MM.1S (cell line): ENCODE measurements at regions not wholly inside any gene's neighbourhood (a gene's known extent, or its start where the extent isn't known, plus 50 kb on each side); places are given as distances from the start of the nearest gene placed in this dataset.

Experiments
- EZH2 ChIP-seq: fragments of 300-600 bp; sonication (generic); optimal IDR thresholded peaks from 2 replicates; pipeline ENCODE3; 2017; ENCODE audit warnings: low read depth, mild to moderate bottlenecking, antibody characterized with exemption, low read length, mixed read lengths
- EZH2phosphoT487 ChIP-seq: fragments of 300-600 bp; sonication (generic); IDR thresholded peaks from 2 replicates; pipeline ENCODE4 v1.6.1; 2018; ENCODE audit warnings: antibody characterized with exemption, low read length
- TF ChIP-seq, protein P1 (sequence below): fragments of 300-600 bp; sonication (generic); IDR thresholded peaks from 2 replicates; pipeline ENCODE4 v1.5.1; 2016; ENCODE audit warnings: antibody characterized with exemption, low read length, mixed read lengths

DNA sequence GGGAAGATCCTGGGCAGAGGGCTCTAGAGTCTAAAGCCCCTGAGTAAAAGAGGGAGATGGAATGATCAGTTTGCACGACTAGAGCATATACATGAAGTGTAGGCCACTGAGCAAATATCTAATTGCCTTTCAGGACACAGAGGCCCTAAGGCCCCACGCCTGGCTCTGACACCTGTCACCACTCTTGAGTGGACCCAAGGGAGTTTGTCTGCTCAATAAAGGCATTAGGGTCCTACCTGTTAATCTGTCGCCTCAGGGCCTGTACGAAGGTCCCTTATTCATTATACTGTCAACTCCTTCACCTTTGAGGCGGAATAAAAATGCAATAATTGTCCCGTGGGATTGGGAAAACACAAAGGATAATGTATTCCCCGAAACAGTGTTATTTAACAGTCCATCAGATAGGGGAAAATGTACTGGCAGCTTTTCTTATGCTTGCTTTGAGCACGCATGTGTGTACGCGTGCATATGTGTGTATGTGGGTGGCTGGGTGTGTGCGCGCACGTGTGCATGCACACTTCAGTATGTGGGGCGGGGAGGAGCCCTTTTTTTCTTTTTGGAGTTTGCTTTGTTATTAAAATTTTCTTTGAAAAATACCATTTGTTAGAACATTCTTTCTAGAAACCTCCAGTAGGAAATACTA is 161.8 kb upstream of the SERP2 start:
- TF ChIP-seq, protein P1, sequence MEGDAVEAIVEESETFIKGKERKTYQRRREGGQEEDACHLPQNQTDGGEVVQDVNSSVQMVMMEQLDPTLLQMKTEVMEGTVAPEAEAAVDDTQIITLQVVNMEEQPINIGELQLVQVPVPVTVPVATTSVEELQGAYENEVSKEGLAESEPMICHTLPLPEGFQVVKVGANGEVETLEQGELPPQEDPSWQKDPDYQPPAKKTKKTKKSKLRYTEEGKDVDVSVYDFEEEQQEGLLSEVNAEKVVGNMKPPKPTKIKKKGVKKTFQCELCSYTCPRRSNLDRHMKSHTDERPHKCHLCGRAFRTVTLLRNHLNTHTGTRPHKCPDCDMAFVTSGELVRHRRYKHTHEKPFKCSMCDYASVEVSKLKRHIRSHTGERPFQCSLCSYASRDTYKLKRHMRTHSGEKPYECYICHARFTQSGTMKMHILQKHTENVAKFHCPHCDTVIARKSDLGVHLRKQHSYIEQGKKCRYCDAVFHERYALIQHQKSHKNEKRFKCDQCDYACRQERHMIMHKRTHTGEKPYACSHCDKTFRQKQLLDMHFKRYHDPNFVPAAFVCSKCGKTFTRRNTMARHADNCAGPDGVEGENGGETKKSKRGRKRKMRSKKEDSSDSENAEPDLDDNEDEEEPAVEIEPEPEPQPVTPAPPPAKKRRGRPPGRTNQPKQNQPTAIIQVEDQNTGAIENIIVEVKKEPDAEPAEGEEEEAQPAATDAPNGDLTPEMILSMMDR, result no peak
- TF ChIP-seq EZH2, result no peak
- TF ChIP-seq EZH2phosphoT487, result no peak
